Progenitor cell of endocrine pancreas (in vitro differentiated cells): ENCODE measurements at regions not wholly inside any gene's neighbourhood (a gene's known extent, or its start where the extent isn't known, plus 50 kb on each side); places are given as distances from the start of the nearest gene placed in this dataset.
"Not testable (repeated sequence)": the region's sequence is repeated elsewhere in the genome, so short reads cannot be mapped to it uniquely, and the experiment has no call there.

ENCODE experiments used
- DNase-seq: peaks from one replicate; pipeline ENCODE4 v3.0.0; 2021; ENCODE audit warnings: low spot score; ENCODE audit not compliant: unreplicated experiment
- H3K27ac Mint-ChIP-seq: 2 replicates; pipeline ENCODE4 v1.8.0; 2021; ENCODE audit warnings: mild to moderate bottlenecking, moderate library complexity, mixed read lengths
- H3K27me3 Mint-ChIP-seq: 2 replicates; pipeline ENCODE4 v1.8.0; 2021; ENCODE audit warnings: mixed read lengths
- H3K36me3 Mint-ChIP-seq: 2 replicates; pipeline ENCODE4 v1.8.0; 2022; ENCODE audit warnings: mixed read lengths; ENCODE audit not compliant: insufficient read depth
- H3K4me1 Mint-ChIP-seq: 2 replicates; pipeline ENCODE4 v1.8.0; 2021; ENCODE audit warnings: low read depth, mixed read lengths
- H3K4me3 Mint-ChIP-seq: 2 replicates; pipeline ENCODE4 v1.8.0; 2021; ENCODE audit warnings: low read depth, mild to moderate bottlenecking, moderate library complexity, mixed read lengths
- H3K9me3 Mint-ChIP-seq: 2 replicates; pipeline ENCODE4 v1.8.0; 2021; ENCODE audit warnings: low read depth, mixed read lengths

DNA sequence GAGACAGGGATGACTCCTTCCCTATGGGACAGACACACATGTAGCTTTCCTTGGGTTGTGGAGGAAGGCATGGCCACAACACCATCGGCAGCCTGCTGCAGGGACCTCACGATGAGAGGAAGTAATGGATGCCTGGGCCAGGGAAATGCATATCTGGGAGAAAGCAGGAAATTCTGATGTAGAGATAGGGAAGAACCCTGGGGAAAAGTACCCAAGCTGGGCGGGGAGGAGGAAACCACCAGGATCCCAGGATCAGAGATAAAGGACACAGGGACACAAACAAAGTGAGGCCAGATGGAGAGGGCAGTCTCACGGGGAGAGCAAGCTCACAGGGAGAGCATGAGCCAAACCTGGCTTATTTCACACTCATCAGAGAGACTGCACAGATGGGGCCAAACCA is 294.7 kb upstream of the TEKT4 start:
- H3K4me1 Mint-ChIP-seq, H3K27me3 Mint-ChIP-seq, DNase-seq, H3K36me3 Mint-ChIP-seq, H3K27ac Mint-ChIP-seq, H3K4me3 Mint-ChIP-seq: not testable (repeated sequence)
- H3K9me3 Mint-ChIP-seq = peaks cover 29% of the 10 kb centered on the region

DNA sequence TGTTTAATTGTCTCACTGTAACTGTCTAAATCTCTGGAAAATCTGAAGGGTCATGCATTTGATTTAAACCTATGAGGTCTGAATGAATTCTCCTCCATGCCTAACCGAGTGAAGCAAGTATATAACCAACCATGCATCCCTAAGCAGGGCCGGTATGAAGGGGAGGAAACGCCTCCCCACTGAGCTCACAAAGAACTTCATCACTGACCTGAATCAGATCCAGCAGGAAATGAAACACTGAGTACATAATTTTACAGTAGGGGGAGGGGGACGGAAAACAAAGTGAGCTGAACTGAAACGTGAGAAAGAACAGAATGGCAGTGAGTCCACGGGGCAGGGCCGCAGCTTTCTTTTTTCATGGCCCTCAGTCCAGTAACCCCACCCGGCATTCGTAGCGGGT is 294.1 kb upstream of the TEKT4 start:
- peaks cover 29% of the 10 kb centered on the region for H3K9me3 Mint-ChIP-seq
- not testable (repeated sequence) for H3K36me3 Mint-ChIP-seq, H3K27ac Mint-ChIP-seq, H3K27me3 Mint-ChIP-seq, DNase-seq, H3K4me1 Mint-ChIP-seq, H3K4me3 Mint-ChIP-seq

DNA sequence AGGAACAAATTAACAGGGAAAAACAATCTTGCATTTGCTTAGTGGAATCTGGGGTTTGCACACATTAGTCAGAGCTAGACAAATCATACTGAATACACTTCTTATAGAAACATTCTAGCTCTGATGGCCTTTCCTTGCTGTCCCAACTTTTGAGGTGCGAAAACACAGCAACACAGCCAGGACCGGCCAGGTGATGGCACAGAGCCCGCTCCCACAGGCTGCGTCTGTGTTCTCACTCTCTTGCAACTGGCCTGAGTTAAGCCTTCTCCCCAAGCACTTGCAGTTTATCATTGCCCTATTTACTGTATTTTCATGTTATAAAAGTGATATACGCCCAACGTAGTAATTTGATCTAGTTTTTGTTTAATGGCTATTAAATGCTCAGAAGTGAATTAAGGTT is 292.0 kb upstream of the TEKT4 start:
- not testable (repeated sequence) for H3K4me1 Mint-ChIP-seq, H3K4me3 Mint-ChIP-seq, DNase-seq, H3K36me3 Mint-ChIP-seq, H3K27me3 Mint-ChIP-seq, H3K27ac Mint-ChIP-seq
- H3K9me3 Mint-ChIP-seq = peaks cover 30% of the 10 kb centered on the region

DNA sequence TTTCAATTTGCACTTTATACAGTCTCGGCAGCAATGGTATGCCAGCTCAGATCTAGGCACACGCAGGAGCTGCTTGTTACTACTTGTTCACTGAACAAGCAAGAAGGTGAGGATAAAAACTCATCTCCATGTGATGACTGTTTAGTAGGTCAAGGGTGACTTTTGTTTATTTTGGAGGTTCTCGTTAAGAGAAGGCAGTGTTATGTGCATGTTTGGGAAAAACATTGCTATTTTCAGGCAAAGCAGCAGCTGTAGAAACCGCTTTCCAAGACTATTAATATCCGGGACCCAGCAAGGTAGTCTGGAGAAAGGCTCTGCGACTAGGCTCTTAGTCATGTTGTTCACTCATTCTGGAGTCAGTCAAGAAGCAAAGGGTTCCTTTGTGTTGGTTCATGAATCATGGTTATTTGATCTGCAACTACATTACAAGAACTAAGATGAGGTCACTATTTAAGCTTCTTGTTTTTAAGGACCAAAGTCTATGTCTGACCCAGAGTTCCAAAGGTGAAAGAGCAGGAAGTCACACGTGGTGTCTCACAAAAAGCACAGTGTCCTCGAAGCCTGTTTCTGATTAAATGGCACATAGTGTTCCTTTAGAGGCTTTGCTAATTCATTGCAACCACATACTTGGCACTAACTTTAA is 288.0 kb upstream of the TEKT4 start:
- not testable (repeated sequence) for H3K27ac Mint-ChIP-seq, H3K27me3 Mint-ChIP-seq, H3K36me3 Mint-ChIP-seq, DNase-seq, H3K4me3 Mint-ChIP-seq, H3K4me1 Mint-ChIP-seq
- H3K9me3 Mint-ChIP-seq = peaks cover 20% of the 10 kb centered on the region

DNA sequence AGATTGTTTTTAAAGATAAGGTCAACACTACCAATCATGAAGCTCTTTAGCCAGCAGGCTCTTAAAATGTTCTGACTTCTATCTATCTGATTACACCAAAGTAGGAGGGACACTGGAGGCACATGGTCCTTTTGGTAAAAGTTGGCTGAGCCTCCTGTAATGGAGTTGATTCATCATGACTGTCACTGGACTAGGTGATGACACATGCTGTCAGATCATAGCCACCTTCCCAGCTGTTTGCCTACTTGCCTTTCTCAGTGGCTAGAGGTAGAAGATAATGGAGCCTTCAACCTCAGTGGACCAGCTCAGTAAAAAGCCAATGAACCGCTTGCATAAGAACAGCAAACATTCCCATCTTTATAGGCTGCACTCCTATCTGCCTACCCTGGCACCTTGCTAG is 286.7 kb upstream of the TEKT4 start:
- H3K27me3 Mint-ChIP-seq, H3K4me1 Mint-ChIP-seq, H3K4me3 Mint-ChIP-seq, H3K36me3 Mint-ChIP-seq, DNase-seq, H3K27ac Mint-ChIP-seq: not testable (repeated sequence)
- peaks cover 20% of the 10 kb centered on the region for H3K9me3 Mint-ChIP-seq

DNA sequence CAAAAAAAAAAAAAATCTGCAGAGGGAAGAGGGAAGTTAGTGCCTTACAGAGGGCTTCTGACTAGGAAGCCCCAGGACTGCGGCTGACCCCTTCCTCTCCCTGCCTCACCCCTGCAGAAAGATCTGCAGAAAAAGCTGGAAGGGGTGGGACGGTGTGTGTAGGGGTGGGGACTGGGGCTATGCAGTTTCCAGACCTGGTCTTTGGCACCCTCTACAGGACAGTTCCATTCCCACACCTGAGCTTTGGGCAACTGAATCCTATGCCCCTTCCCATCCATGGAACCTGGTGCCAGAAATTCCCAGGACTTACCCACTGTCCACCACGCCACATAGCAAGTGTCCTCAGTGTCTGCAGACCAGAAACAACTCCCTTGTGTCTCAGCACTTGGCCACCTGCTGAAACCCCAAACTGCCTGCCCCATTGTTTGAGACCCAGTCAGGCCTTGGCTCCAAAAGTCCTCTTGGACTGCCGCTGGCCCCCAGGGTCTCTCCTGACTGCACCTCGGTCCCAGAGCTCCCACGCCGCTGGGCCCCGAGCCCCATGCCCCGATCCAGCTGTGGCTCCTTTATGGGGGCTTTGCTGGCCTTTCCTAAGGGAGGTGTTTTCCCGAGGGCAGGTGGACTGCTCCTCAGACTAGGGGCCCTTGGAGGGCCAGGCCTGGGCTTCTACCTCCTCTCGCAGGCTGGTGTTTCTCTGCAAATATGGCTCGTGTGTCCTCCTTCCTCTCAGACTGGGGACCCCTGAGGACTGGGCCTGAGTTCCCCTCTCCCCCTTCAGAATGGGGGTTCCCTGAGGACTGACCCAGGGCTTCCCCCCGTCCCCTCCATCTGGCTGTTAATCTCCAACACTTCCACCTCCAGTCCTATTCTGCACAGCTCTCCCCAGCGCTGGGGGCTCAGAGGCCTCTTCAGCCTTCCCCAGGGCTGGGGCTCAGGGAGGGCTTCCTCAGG is 284.9 kb upstream of the TEKT4 start:
- not testable (repeated sequence) for H3K27me3 Mint-ChIP-seq, H3K4me1 Mint-ChIP-seq, H3K27ac Mint-ChIP-seq, DNase-seq, H3K4me3 Mint-ChIP-seq, H3K36me3 Mint-ChIP-seq
- peaks cover 18% of the 10 kb centered on the region for H3K9me3 Mint-ChIP-seq

DNA sequence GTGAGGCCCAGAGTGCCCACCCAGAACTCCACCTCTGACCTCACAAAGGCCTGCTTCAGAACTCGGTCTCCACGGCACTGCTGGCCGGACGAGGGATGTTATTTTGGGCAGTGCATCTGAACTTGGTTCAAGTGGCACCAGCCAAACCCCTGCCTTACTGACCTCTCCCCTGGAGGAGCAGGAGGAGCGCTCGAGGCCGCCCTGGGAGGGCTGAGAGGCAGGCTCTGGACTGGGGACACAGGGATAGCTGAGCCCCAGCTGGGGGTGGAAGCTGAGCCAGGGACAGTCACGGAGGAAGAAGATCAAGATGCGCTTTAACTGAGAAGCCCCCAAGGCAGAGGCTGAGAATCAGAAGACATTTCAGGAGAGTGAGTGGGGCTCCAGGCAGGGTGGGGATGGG is 284.2 kb upstream of the TEKT4 start:
- H3K27me3 Mint-ChIP-seq, H3K4me1 Mint-ChIP-seq: not testable (repeated sequence)
- H3K9me3 Mint-ChIP-seq = peaks cover 26% of the 10 kb centered on the region

DNA sequence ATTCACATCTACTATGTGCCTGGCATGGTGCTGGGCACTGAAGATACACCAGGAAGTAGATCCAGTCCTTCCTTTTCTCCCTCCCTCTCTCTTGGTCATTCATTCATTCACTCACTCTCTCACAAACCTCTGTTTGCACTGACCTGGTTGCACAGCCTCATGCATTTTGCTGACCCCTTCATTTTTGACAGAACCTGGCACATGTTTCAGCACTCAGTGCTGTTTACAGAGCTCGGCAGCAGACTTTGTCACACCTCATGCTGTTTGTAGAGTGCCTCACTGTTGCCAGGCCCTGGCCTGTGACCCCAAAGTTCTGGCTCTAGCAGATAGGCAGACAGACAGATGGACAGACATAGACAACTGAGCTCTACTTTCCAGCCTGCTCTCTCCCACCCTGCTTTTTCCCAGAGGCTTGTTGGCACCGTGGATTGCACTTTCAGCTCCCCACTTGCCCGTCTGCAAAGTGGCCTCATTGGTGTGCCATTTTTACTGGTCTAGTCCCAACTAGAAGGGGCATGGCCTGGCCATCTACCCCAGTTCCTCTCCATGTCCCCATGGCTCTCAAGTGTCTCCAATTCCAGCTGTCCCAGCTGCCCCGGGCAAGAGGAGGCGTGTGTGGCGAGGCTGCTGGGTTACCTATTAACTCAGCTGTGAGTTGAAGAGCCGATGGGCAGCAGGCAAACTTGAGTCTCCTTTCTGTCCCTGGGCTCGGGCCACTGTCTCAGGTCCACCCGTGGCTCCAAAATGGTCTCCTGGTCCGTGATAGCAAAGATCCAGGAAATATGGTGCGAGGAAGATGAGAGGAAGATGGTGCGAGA is 277.0 kb upstream of the TEKT4 start:
- H3K27ac Mint-ChIP-seq, H3K4me1 Mint-ChIP-seq, H3K27me3 Mint-ChIP-seq, DNase-seq, H3K36me3 Mint-ChIP-seq, H3K4me3 Mint-ChIP-seq: not testable (repeated sequence)
- H3K9me3 Mint-ChIP-seq = peaks cover 42% of the 10 kb centered on the region

More for the DNA sequence above, 284.2 kb upstream of the TEKT4 start:
- H3K4me3 Mint-ChIP-seq, H3K36me3 Mint-ChIP-seq, DNase-seq, H3K27ac Mint-ChIP-seq: not testable (repeated sequence)

DNA sequence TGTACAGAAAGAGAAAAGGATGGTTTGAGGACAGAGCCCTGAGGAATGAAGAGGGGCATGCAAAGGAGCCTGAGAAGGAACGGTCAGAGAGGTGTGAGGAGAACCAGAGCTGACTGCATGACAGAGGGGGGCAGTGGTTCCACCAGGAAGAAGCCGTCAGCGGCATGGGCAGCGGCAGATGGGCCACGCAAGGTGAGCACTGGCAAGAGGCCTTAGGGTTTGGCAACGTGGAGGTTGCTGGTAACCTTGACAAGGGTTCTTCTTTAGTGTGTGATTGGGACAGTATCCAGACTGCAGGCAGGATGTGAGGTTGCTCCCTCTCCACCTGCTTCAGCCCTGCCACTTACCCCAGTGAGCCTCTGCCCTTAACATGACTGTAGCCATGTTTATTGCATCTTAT is 275.3 kb upstream of the TEKT4 start:
- DNase-seq, H3K27me3 Mint-ChIP-seq, H3K36me3 Mint-ChIP-seq, H3K27ac Mint-ChIP-seq, H3K4me3 Mint-ChIP-seq, H3K4me1 Mint-ChIP-seq: not testable (repeated sequence)
- H3K9me3 Mint-ChIP-seq = peaks cover 44% of the 10 kb centered on the region

DNA sequence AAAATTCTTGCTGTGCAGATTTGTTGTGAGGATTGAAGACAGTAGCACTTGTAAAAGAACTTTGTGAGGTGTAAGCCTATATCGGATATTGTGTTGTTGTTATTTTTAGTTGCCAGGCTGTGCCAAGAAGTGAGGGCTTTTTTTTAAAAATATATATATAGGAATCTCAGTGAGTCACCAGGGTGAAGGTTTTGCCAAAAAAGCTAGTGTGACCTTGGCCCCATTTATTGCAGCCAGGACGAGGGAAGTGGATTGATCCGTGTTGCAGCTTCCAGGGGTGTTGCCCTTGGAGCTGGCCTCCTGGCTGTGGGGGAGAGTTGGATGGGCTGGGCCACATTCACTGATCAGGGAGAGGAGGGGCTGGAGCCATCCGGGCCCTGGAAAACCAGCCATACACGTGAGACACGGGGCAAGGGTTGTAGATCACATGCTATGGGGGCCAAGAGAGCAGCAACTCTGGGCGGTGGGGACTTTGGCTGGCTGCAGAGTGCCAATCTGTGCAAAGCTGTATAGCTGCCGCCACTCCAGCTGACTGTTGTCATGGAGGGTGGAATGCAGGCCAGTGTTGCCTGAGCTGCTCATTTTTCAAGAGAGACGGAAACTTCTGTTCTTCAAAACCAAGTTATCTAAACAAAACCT is 273.0 kb upstream of the TEKT4 start:
- DNase-seq, H3K4me3 Mint-ChIP-seq, H3K36me3 Mint-ChIP-seq, H3K27ac Mint-ChIP-seq, H3K4me1 Mint-ChIP-seq, H3K27me3 Mint-ChIP-seq: not testable (repeated sequence)
- peaks cover 37% of the 10 kb centered on the region for H3K9me3 Mint-ChIP-seq

DNA sequence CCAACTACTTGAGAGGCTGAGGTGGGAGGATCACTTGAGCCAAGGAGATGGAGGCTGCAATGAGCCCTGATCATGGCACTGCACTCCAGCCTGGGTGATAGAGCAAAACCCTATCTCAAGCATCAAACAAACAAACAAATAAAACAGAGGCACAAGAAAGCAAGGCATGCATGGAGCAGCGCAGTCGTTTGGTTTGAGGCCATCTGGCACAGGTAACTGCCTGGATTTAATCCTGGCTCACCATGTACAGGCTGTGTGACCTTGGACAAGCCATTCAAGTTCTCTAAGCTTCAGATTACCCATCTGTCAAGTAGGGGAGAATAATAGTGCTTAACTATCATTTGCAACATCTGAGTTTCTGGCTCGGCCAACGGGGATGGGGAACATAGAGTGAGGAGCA is 270.3 kb upstream of the TEKT4 start:
- not testable (repeated sequence) for H3K4me1 Mint-ChIP-seq, H3K4me3 Mint-ChIP-seq, H3K27me3 Mint-ChIP-seq, H3K27ac Mint-ChIP-seq, DNase-seq
- Mint-ChIP-seq H3K9me3 (peaks cover 34% of the 10 kb centered on the region), H3K36me3 (peaks cover 10% of the 10 kb centered on the region)
